K562 (cell line): ENCODE measurements at regions not wholly inside any gene's neighbourhood (a gene's known extent, or its start where the extent isn't known, plus 50 kb on each side); places are given as distances from the start of the nearest gene placed in this dataset.

Experiments used
- ATAC-seq: fragments of 200-7000 bp; cut with Tn5 transposase; 3 replicates; pipeline ENCODE4 v1.9.1; 2020; ENCODE audit warnings: moderate library complexity
- BruUV-seq: library from RNA; stranded (reverse); fragments of 400-500 nt; replicated peaks from 2 replicates; lab custom pipeline; 2021; lab: Mats Ljungman, UMichigan
- CTCF ChIA-PET: fragments of 300-600 bp; formaldehyde crosslinking; extraction: SDS; loops from one replicate; lab custom pipeline; 2021; ENCODE audit warnings: low intra/inter-chr PET ratio; lab: Yijun Ruan, JAX
- POLR2A ChIA-PET: fragments of 300-600, 350-650 bp; sonication (Branson Sonifier 250); formaldehyde crosslinking; extraction: SDS; loops from one replicate; lab custom pipeline; 2021; ENCODE audit warnings: antibody characterized with exemption, inconsistent platforms; lab: Yijun Ruan, JAX
- DNase-seq, 4 experiments: peaks; one replicate each; pipeline versions ENCODE4 v3.0.0 to v3.0.0-alpha.2; 2011 to 2018; ENCODE audit warnings: low spot score in 3 of 4, mixed read lengths in 3 of 4; ENCODE audit errors: extremely low read depth in 1 of 4
- FAIRE-seq: peaks from 2 replicates; lab custom pipeline; 2011; peaks lifted over from hg19 to GRCh38; lab: Jason Lieb, UNC
- H2AFZ ChIP-seq: 2 replicates; pipeline ENCODE4 v1.6.0; 2011; ENCODE audit warnings: low read depth, low read length, control low read depth, inconsistent platforms
- H3K27ac ChIP-seq: fragments of 200-600 bp; 3 replicates; pipeline ENCODE4 v1.8.0; 2011; ENCODE audit warnings: low read depth, mild to moderate bottlenecking, control low read depth, inconsistent platforms, low read length, moderate library complexity, mixed read lengths; ENCODE audit errors: extremely low read depth
- H3K27me3 ChIP-seq, 2 experiments: fragments of 300-600 bp in 1 of 2; 2 replicates in 1 of 2; 3 replicates in 1 of 2; pipeline versions ENCODE4 v1.6.0 to v1.8.0; 2011; ENCODE audit warnings: inconsistent platforms in 2 of 2, low read length in 2 of 2, mild to moderate bottlenecking in 1 of 2, mixed read lengths in 1 of 2, moderate library complexity in 1 of 2; ENCODE audit not compliant: control insufficient read depth in 2 of 2, insufficient read depth in 2 of 2
- H3K36me3 ChIP-seq: fragments of 300-600 bp; 3 replicates; pipeline ENCODE4 v1.8.0; 2011; ENCODE audit warnings: mild to moderate bottlenecking, low read length, inconsistent platforms; ENCODE audit not compliant: control insufficient read depth, insufficient read depth
- H3K4me1 ChIP-seq, 2 experiments: fragments of 200-600 bp in 1 of 2; replicated peaks in 1 of 2; 2 replicates in 1 of 2; 3 replicates in 1 of 2; pipeline versions ENCODE4 v1.5.1 to v1.8.0; 2011; ENCODE audit warnings: inconsistent platforms in 2 of 2, low read length in 2 of 2, mild to moderate bottlenecking in 1 of 2, mixed read lengths in 1 of 2, moderate library complexity in 1 of 2; ENCODE audit not compliant: control insufficient read depth in 2 of 2, insufficient read depth in 2 of 2
- H3K4me2 ChIP-seq: 2 replicates; pipeline ENCODE4 v1.6.1; 2011; ENCODE audit warnings: low read length, control low read depth, inconsistent platforms, mixed read lengths; ENCODE audit not compliant: insufficient read depth
- H3K4me3 ChIP-seq: fragments of 200-600 bp; sonication (generic), shearing (Covaris generic); 2 replicates; pipeline ENCODE4 v1.5.1; 2016; ENCODE audit warnings: control low read depth, inconsistent platforms
- H3K79me2 ChIP-seq: fragments of 200-600 bp; 3 replicates; pipeline ENCODE4 v1.8.0; 2011; ENCODE audit warnings: low read length, inconsistent platforms; ENCODE audit not compliant: control insufficient read depth, insufficient read depth
- H3K9ac ChIP-seq, 2 experiments: 2 replicates each; pipeline versions ENCODE4 v1.6.0 to v1.6.1; 2011; ENCODE audit warnings: low read depth in 2 of 2, low read length in 2 of 2, control low read depth in 1 of 2, inconsistent platforms in 1 of 2, mild to moderate bottlenecking in 1 of 2, mixed read lengths in 1 of 2; ENCODE audit not compliant: insufficient read depth in 1 of 2
- H3K9me1 ChIP-seq: one replicate; pipeline ENCODE4 v1.6.0; 2011; ENCODE audit warnings: inconsistent platforms, mild to moderate bottlenecking, low read length, moderate library complexity; ENCODE audit not compliant: control insufficient read depth, insufficient read depth
- H3K9me3 ChIP-seq: replicated peaks from 2 replicates; pipeline ENCODE4 v1.5.1; 2011; ENCODE audit warnings: low read depth, low read length, inconsistent platforms; ENCODE audit not compliant: control insufficient read depth, insufficient read depth
- H4K20me1 ChIP-seq: replicated peaks from 2 replicates; pipeline ENCODE4 v1.6.1; 2011; ENCODE audit warnings: low read length, inconsistent platforms, mixed read lengths; ENCODE audit not compliant: control insufficient read depth, insufficient read depth
- BACH1 ChIP-seq: fragments of 200-800 bp; sonication (Bioruptor generic); IDR thresholded peaks from 2 replicates; pipeline ENCODE4 v1.6.1; 2016; ENCODE audit warnings: missing genetic modification characterization, missing compliant biosample characterization
- BRD9 ChIP-seq: fragments of 450-650 bp; IDR thresholded peaks from 2 replicates; pipeline ENCODE4 v1.6.1; 2018; ENCODE audit warnings: low read depth; ENCODE audit not compliant: partially characterized antibody
- CCAR2 ChIP-seq: fragments of 200-400 bp; formaldehyde crosslinking; IDR thresholded peaks from 2 replicates; pipeline ENCODE4 v1.6.1; 2017; ENCODE audit warnings: mild to moderate bottlenecking, low read depth, low read length
- CREM ChIP-seq: IDR thresholded peaks from 2 replicates; pipeline ENCODE4 v1.6.1; 2014; ENCODE audit warnings: antibody characterized with exemption, low read depth
- E2F4 ChIP-seq: sonication (generic); formaldehyde crosslinking; IDR thresholded peaks from 2 replicates; pipeline ENCODE4 v1.8.0; 2022; ENCODE audit warnings: mild to moderate bottlenecking, low read depth, missing genetic modification reagents
- HNRNPUL1 ChIP-seq: fragments of 200-400 bp; formaldehyde crosslinking; IDR thresholded peaks from 2 replicates; pipeline ENCODE4 v1.6.1; 2017; ENCODE audit warnings: low read length
- HOXB6 ChIP-seq: fragments of 250-450 bp; sonication (Bioruptor Pico); IDR thresholded peaks from 2 replicates; pipeline ENCODE4 v1.5.1; 2022; ENCODE audit warnings: mild to moderate bottlenecking, borderline replicate concordance
- NFE2 ChIP-seq: IDR thresholded peaks from 2 replicates; pipeline ENCODE4 v1.6.1; 2014; ENCODE audit warnings: antibody characterized with exemption, low read depth
- PML ChIP-seq: IDR thresholded peaks from 2 replicates; pipeline ENCODE4 v1.6.1; 2012; ENCODE audit warnings: low read length, inconsistent platforms
- XRCC5 ChIP-seq: fragments of 200-400 bp; formaldehyde crosslinking; IDR thresholded peaks from 2 replicates; pipeline ENCODE4 v1.6.1; 2017; ENCODE audit warnings: low read depth, mild to moderate bottlenecking, low read length
- ZBTB12 ChIP-seq: fragments of 250-450 bp; sonication (Bioruptor Pico); IDR thresholded peaks from 2 replicates; pipeline ENCODE4 v1.4.0; 2020
- ZNF449 ChIP-seq: fragments of 250-450 bp; sonication (Bioruptor Pico); IDR thresholded peaks from 2 replicates; pipeline ENCODE4 v1.8.0; 2022; ENCODE audit warnings: moderate library complexity, mild to moderate bottlenecking, inconsistent platforms
- ZNF561 ChIP-seq: fragments of 450-650 bp; formaldehyde crosslinking; conservative IDR thresholded peaks from 2 replicates; pipeline ENCODE4 v1.4.0; 2020; ENCODE audit warnings: mild to moderate bottlenecking, moderate library complexity
- ZNF77 ChIP-seq: fragments of 250-450 bp; sonication (Bioruptor Pico); IDR thresholded peaks from 2 replicates; pipeline ENCODE4 v1.5.0; 2020
- WGBS: fragments of 100-300 bp; shearing (Covaris generic); methylation state at CpG from one replicate; pipeline ENCODE4 v1.1.6; 2016; ENCODE audit warnings: low coverage, mixed read lengths; ENCODE audit not compliant: insufficient coverage; ENCODE audit errors: missing lambda C conversion rate; 5-methylcytosine and 5-hydroxymethylcytosine counted together
- in situ Hi-C: fragments of 300-500 bp; cut with MboI; formaldehyde crosslinking; loops from 4 replicates; pipeline ENCODE4 v1.15.0; 2018; ENCODE audit warnings: inconsistent platforms, mixed read lengths
- intact Hi-C: fragments of 100-400 bp; cut with micrococcal nuclease; formaldehyde crosslinking; loops from 2 replicates; pipeline ENCODE4 v1.14.2; 2022

GRCh38 chr2:191591025-191591424 lies 86.9 kb upstream of the NABP1 start (continued):
- TF ChIP-seq XRCC5 = no peak

- ATAC-seq (no peak), DNase-seq (no peak), FAIRE-seq (no peak)
- no TSS peak for BruUV-seq
- intact Hi-C loops = no loop called here
- peaks cover 0 to 10% of the 10 kb centered on the region in 2 experiments; a peak in 3 of 5 replicates for H3K4me1 ChIP-seq
- H3K9me3 ChIP-seq = no peaks in the 10 kb centered on the region
- ChIA-PET CTCF (no interaction called here), POLR2A (no interaction called here)
- in situ Hi-C loops = no loop called here
- H3K4me2 ChIP-seq = no peak overlapping the region
- no peaks in the 10 kb centered on the region for H3K27me3 ChIP-seq
- no peak overlapping the region for H2AFZ ChIP-seq
- no peaks in the 10 kb centered on the region for H3K36me3 ChIP-seq
- no peak overlapping the region for H3K9ac ChIP-seq
- H4K20me1 ChIP-seq = no peaks in the 10 kb centered on the region
- no peak overlapping the region for H3K27ac ChIP-seq
- WGBS = 87% methylated on average over 5 of the region's 5 CpGs
- H3K4me3 ChIP-seq = no peak overlapping the region
- H3K79me2 ChIP-seq = no peaks in the 10 kb centered on the region
- H3K9me1 ChIP-seq = no peaks in the 10 kb centered on the region
- no peak for TF ChIP-seq PML
- no peak for TF ChIP-seq HNRNPUL1
- TF ChIP-seq BRD9 = no peak
- TF ChIP-seq ZNF77 (CRISPR knock-in tag) = no peak
- no peak for TF ChIP-seq CREM
- TF ChIP-seq ZNF561 (CRISPR knock-in tag) = no peak
- no peak for TF ChIP-seq HOXB6
- TF ChIP-seq CCAR2 = no peak
- TF ChIP-seq ZNF449 = no peak
- no peak for TF ChIP-seq ZBTB12 (CRISPR knock-in tag)
- TF ChIP-seq NFE2 = no peak
- TF ChIP-seq BACH1 = no peak
- TF ChIP-seq E2F4 (CRISPR knock-in tag) = no peak
Observed at GRCh38 chr2:191593622-191594385, 84.1 kb upstream of the NABP1 start.
